Esophagus squamous epithelium (tissue), 4 donors: ENCODE measurements at regions not wholly inside any gene's neighbourhood (a gene's known extent, or its start where the extent isn't known, plus 50 kb on each side); places are given as distances from the start of the nearest gene placed in this dataset.

Experiments used
- POLR2A ChIP-seq, 4 donors: fragments of 450-650 bp; IDR thresholded peaks; one replicate each; pipeline ENCODE4 v1.6.1; 2017; ENCODE audit warnings: antibody characterized with exemption in 4 of 4, mild to moderate bottlenecking in 4 of 4, moderate library complexity in 3 of 4
- TF ChIP-seq, protein P1 (sequence below), 6 experiments: fragments of 450-650 bp in 4 of 6; fragments of 200-600 bp in 2 of 6; sonication (generic) in 2 of 6; IDR thresholded peaks; one replicate each; pipeline ENCODE4 v1.5.1; 2016 to 2019; ENCODE audit warnings: antibody characterized with exemption in 6 of 6, mild to moderate bottlenecking in 4 of 6, moderate library complexity in 4 of 6

GRCh38 chr4:106704253-106704870 is 331.8 kb downstream of the DKK2 start:
- TF ChIP-seq, protein P1, sequence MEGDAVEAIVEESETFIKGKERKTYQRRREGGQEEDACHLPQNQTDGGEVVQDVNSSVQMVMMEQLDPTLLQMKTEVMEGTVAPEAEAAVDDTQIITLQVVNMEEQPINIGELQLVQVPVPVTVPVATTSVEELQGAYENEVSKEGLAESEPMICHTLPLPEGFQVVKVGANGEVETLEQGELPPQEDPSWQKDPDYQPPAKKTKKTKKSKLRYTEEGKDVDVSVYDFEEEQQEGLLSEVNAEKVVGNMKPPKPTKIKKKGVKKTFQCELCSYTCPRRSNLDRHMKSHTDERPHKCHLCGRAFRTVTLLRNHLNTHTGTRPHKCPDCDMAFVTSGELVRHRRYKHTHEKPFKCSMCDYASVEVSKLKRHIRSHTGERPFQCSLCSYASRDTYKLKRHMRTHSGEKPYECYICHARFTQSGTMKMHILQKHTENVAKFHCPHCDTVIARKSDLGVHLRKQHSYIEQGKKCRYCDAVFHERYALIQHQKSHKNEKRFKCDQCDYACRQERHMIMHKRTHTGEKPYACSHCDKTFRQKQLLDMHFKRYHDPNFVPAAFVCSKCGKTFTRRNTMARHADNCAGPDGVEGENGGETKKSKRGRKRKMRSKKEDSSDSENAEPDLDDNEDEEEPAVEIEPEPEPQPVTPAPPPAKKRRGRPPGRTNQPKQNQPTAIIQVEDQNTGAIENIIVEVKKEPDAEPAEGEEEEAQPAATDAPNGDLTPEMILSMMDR (IDR thresholded peaks at IDR 0.05), result no peak
- no peak for TF ChIP-seq POLR2A (IDR thresholded peaks at IDR 0.05)
